C4-2B (cell line): ENCODE measurements at regions not wholly inside any gene's neighbourhood (a gene's known extent, or its start where the extent isn't known, plus 50 kb on each side); places are given as distances from the start of the nearest gene placed in this dataset.

Source experiments
- CTCF ChIP-seq: fragments of 450-650 bp; conservative IDR thresholded peaks from 2 replicates; pipeline ENCODE4 v1.5.1; 2017; ENCODE audit warnings: mild to moderate bottlenecking
- ZFX ChIP-seq: fragments of 450-650 bp; IDR thresholded peaks from 2 replicates; pipeline ENCODE4 v1.6.1; 2017

- TF ChIP-seq CTCF (no peak), ZFX (no peak)
Measured at GRCh38 chr15:69583626-69584025, 131.0 kb downstream of the RPLP1 start.
